Epithelial cell of esophagus (primary cell): ENCODE measurements at regions not wholly inside any gene's neighbourhood (a gene's known extent, or its start where the extent isn't known, plus 50 kb on each side); places are given as distances from the start of the nearest gene placed in this dataset.

Experiments
- DNase-seq: peaks from one replicate; pipeline ENCODE4 v3.0.0; 2010; ENCODE audit warnings: low read depth
- H3K4me3 ChIP-seq: 2 replicates; pipeline ENCODE4 v1.5.1; 2011; ENCODE audit warnings: mild to moderate bottlenecking, low read length, control low read depth
- TF ChIP-seq, protein P1 (sequence below): IDR thresholded peaks from 2 replicates; pipeline ENCODE4 v1.5.1; 2011; ENCODE audit warnings: low read depth, mild to moderate bottlenecking, low read length, control low read depth, inconsistent platforms; ENCODE audit not compliant: insufficient read depth; ENCODE audit errors: missing control alignments

DNA sequence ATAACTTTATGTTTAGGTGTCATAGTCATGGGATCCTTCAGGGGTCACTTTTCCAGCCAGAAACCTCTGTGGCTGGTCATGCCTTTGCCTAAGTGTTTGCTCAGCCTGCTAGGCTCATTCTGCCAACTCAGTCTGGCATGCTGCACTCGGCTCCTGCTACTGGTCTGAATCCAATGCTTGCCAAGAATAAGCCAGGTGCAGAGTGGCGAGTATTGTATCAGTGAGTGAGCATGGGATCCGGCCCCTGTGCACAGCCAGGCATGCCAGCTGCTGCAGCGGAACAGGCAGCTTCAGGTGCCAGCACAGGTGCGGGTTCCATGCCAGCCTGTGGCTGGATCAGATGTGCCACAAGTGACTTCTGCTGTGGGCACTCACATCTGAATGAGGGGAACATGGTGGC lies 1269.3 kb upstream of the CNTN5 start:
- DNase-seq: no peak
- TF ChIP-seq, protein P1, sequence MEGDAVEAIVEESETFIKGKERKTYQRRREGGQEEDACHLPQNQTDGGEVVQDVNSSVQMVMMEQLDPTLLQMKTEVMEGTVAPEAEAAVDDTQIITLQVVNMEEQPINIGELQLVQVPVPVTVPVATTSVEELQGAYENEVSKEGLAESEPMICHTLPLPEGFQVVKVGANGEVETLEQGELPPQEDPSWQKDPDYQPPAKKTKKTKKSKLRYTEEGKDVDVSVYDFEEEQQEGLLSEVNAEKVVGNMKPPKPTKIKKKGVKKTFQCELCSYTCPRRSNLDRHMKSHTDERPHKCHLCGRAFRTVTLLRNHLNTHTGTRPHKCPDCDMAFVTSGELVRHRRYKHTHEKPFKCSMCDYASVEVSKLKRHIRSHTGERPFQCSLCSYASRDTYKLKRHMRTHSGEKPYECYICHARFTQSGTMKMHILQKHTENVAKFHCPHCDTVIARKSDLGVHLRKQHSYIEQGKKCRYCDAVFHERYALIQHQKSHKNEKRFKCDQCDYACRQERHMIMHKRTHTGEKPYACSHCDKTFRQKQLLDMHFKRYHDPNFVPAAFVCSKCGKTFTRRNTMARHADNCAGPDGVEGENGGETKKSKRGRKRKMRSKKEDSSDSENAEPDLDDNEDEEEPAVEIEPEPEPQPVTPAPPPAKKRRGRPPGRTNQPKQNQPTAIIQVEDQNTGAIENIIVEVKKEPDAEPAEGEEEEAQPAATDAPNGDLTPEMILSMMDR: no peak
- H3K4me3 ChIP-seq: no peak overlapping the region

DNA sequence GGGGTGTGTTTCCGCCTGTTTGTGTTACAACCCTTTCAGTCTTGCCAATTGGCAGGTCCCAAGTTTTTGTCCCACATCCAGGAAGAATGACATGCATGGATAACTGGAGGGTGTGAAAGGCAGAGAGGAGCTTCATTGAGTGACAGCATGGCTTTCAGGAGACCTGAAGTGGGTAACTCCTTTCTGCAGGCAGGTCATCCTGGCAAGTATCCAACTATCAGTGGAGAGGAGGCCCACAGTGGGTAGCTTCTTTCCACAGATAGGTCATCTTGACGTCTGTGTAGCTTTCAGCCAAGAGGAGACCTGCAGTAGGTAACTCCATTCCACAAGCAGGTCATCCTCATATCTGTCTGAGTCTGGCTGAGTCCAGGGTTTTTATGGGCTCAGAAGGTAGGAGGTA lies 1268.8 kb upstream of the CNTN5 start:
- TF ChIP-seq, protein P1: no peak
- no peak for DNase-seq
- H3K4me3 ChIP-seq: no peak overlapping the region

DNA sequence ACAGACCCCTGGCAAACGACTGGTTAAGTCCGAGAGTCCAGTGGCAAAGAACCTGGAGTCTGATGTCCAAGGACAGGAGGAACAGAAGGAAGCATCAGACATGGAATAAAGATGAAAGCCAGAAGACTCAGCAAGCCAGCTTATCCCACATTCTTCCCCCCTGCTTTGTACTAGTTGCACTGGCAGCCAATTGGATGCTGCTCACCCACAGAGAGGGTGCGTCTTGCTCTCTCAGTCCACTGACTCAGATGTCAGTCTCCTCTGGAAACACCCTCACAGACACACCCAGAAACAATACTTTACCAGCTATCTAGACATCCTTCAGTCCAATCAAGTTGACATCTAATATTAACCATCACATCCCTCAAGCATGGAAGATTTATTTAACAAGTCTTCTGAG lies 1265.8 kb upstream of the CNTN5 start:
- TF ChIP-seq, protein P1: no peak
- H3K4me3 ChIP-seq: no peak overlapping the region
- peak; percentile 54 for DNase-seq

DNA sequence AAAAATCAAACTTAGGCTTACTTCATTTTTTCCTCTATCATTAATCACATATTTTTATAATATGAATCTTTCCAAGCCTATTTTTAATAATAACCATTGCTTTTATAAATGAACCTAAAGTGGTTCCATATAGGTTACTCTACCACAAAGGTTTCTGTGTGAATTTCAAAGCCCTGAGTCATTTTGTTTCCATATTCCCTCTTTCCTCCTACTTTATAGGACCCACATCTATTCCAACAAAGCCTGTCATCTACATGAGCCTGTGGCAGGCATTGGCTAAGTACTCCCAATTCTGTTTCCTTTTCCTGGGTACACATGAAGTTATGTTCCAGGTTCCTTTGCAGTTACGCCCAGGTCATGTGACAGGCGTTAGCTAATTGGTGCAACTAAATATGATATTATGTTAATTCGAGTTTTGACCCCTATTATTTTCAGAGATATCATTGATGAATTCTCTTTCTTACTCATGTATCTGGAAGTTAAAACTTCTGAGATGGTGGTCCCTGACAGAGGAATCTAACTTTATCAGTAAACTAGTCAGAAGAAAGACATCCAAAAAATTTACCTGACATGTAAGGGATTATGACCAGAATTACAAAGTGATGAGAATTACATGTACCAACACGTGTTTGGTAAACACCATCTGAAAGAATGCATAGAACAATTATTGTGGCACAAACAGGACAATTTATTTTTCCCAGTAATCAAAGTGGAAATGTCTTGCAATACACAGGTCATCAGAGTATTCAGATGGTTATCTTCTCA lies 1264.0 kb upstream of the CNTN5 start:
- TF ChIP-seq, protein P1: no peak
- H3K4me3 ChIP-seq: no peak overlapping the region
- peak; percentile 53 for DNase-seq

DNA sequence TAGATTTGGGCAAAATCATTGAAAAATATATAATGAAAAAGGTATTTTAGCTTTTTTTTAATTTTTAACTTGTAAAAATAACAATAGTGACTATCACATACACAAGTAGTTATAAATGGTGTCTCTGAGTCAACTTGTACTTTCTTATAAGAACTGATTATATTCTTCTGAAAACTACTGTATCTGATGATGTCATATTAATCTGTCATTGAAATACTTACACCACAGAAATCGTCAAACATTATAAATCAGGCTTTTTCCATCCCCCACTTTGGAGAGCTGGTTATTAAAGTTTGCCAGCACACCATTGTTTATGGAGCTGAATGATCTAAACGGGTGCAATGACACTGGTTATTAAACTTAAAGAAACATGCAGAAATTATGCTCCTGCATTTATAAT lies 1259.6 kb upstream of the CNTN5 start:
- TF ChIP-seq, protein P1: no peak
- DNase-seq: no peak
- no peak overlapping the region for H3K4me3 ChIP-seq

DNA sequence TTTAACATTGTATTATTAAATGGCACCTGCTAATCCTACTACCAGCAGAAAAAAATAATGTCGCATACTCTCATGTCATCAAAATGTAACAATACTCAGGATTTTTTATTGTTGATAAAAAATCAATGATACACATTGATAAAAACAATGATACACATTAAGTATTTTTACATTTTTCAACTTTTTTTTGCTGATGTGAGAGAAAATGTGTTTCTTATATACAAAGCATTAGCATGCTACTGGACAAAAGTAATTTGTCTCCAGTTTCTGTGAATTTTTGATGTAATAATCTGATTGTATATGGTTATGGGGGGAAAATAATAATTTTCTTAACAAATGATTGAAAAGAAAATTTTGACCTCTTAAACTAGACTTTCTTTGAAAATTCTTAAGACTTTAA lies 1256.6 kb upstream of the CNTN5 start:
- H3K4me3 ChIP-seq: no peak overlapping the region
- no peak for DNase-seq
- TF ChIP-seq, protein P1: no peak

DNA sequence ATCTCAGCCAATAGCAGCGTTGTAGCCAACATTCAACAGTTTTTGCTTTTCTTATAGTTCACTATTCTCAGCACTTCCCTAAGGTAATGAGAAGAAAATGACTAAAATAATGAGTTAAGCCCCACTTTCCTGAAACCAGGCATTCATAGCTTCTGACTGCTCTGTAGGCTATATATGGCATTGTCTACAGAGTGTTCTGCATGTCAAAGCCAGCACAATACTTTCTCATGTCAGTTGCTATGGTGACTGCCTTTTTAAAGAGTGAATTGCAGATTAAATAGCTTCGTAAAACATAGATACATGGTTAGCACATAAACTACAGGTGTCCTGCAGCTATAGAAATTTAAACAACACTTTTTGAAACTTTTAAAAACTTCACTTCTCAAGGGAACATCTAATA lies 1256.1 kb upstream of the CNTN5 start:
- TF ChIP-seq, protein P1: no peak
- no peak overlapping the region for H3K4me3 ChIP-seq
- no peak for DNase-seq
